ENCODE measurements at regions not wholly inside any gene's neighbourhood (a gene's known extent, or its start where the extent isn't known, plus 50 kb on each side); places are given as distances from the start of the nearest gene placed in this dataset.

DNA sequence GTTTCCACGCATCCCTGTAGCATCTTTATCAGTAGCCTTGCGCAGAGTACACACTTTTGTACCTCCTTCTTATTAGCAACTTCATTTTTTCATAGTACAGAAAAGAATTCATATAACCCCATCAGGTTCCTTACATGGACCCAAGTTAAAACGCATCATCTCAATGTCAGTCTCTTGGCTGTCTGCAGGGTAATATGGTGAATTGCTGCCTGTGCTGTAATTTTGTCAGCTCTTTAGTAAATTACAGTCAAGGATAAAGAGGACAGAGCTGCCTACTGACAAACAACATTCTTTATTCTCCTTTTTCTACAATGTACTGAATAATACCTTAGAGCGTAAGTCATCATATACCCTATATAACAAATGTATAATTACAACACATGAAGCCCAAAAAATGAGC is 222.5 kb downstream of the MRPL39 start:
- Histone ChIP-seq H3K27ac (no peak overlapping the region), H3K4me3 (no peak overlapping the region), H3K27me3 (no peaks in the 10 kb centered on the region), H3K36me3 (no peaks in the 10 kb centered on the region), H3K4me1 (ENCODE audit: insufficient read depth) (no peaks in the 10 kb centered on the region), H3K9me3 (no peaks in the 10 kb centered on the region)
- DNase-seq: no peak
- intact Hi-C loops (cut with DNase I): no loop called here
- TF ChIP-seq EP300 (IDR thresholded peaks at IDR 0.05) (no peak), POLR2A (IDR thresholded peaks at IDR 0.05) (no peak)
- TF ChIP-seq, protein P1, sequence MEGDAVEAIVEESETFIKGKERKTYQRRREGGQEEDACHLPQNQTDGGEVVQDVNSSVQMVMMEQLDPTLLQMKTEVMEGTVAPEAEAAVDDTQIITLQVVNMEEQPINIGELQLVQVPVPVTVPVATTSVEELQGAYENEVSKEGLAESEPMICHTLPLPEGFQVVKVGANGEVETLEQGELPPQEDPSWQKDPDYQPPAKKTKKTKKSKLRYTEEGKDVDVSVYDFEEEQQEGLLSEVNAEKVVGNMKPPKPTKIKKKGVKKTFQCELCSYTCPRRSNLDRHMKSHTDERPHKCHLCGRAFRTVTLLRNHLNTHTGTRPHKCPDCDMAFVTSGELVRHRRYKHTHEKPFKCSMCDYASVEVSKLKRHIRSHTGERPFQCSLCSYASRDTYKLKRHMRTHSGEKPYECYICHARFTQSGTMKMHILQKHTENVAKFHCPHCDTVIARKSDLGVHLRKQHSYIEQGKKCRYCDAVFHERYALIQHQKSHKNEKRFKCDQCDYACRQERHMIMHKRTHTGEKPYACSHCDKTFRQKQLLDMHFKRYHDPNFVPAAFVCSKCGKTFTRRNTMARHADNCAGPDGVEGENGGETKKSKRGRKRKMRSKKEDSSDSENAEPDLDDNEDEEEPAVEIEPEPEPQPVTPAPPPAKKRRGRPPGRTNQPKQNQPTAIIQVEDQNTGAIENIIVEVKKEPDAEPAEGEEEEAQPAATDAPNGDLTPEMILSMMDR (IDR thresholded peaks at IDR 0.05): no peak
- 91 to 93% (median 92%) methylated on average over 4 of the region's 4 CpGs for WGBS, 3 donors

DNA sequence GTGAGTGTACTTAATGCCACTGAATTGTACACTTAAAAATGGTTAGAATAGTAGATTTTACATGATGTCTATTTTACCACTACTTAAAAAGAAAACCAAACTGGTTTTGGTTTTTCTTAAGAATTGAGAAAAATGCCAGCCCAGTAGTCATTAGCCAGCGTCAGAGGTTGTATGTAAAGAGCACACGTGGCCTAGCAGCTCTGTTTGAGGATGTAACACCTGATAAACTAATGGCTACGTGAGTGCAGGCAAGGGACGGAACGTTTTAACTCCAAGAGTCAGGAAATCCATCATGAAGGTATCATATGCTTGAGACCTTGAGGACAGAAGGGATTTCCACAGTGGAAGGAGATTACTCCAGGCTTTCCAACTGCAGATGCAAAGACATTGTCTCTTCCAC is 223.7 kb downstream of the MRPL39 start:
- H3K4me1 ChIP-seq (ENCODE audit: insufficient read depth): no peaks in the 10 kb centered on the region
- H3K27me3 ChIP-seq: no peaks in the 10 kb centered on the region
- H3K9me3 ChIP-seq: no peaks in the 10 kb centered on the region
- TF ChIP-seq EP300 (IDR thresholded peaks at IDR 0.05) (no peak), POLR2A (IDR thresholded peaks at IDR 0.05) (no peak)
- TF ChIP-seq, protein P1 (IDR thresholded peaks at IDR 0.05): no peak
- DNase-seq: no peak
- H3K4me3 ChIP-seq: no peak overlapping the region
- no peak overlapping the region for H3K27ac ChIP-seq
- intact Hi-C loops (cut with DNase I): no loop called here
- WGBS, 3 donors: 88 to 90% (median 90%) methylated on average over 5 of the region's 5 CpGs
- H3K36me3 ChIP-seq: no peaks in the 10 kb centered on the region

DNA sequence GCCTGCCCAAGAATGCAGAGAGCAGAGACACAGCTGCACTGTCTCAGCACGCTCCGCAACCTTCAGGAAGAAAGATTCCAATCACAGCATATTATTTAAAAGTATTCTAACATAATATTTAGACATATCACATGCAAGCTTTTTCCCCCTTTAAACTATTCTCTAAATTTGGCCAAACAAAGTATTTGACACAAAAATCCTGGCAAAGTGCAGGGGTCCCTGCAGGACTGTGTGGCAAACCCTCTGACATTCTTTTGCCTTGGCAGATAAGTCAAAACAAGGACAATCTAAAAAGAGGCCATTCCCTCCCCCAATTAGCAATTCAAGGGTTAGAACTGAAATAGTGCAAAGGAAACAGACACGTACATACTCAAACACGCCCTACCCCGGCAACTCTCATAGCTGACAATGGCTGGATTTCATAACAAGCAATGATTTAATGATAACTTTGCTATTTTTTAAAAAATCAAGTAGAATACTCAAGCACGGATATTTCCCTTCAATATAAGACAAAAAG is 225.3 kb downstream of the MRPL39 start:
- Histone ChIP-seq H3K4me3 (no peak overlapping the region), H3K36me3 (no peaks in the 10 kb centered on the region), H3K27ac (no peak overlapping the region), H3K27me3 (no peaks in the 10 kb centered on the region), H3K9me3 (no peaks in the 10 kb centered on the region), H3K4me1 (ENCODE audit: insufficient read depth) (no peaks in the 10 kb centered on the region)
- TF ChIP-seq EP300 (IDR thresholded peaks at IDR 0.05): no peak
- TF ChIP-seq POLR2A (IDR thresholded peaks at IDR 0.05): no peak
- TF ChIP-seq, protein P1 (IDR thresholded peaks at IDR 0.05): no peak
- DNase-seq: no peak
- WGBS, 3 donors: 7 to 16% (median 10%) methylated on average over 6 of the region's 6 CpGs
- intact Hi-C loops (cut with DNase I): no loop called here

DNA sequence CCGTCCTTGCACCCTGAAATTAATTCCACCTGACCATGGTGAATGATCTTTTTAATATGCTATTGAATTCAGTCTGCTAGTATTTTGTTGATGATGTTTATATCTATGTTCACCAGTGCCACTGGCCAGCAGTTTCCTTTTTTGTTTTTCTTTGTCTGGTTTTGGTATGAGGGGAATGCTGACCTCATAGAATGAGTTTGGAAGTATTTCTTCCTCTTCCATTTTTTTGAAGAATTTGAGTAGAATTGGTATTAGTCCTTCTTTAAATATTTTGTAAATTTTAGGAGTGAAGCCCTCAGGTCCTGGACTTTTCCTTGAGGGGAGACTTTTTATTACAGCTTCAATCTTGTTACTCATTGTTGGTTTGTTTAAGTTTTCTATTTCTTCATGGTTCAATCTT is 231.6 kb downstream of the MRPL39 start:
- no peaks in the 10 kb centered on the region for H3K27me3 ChIP-seq
- intact Hi-C loops (cut with DNase I): no loop called here
- no peaks in the 10 kb centered on the region for H3K9me3 ChIP-seq
- no peak for DNase-seq
- WGBS, 3 donors: 93 to 94% (median 93%) methylated on average over 1 of the region's 1 CpG
- H3K4me3 ChIP-seq: no peak overlapping the region
- no peak overlapping the region for H3K27ac ChIP-seq
- H3K36me3 ChIP-seq: no peaks in the 10 kb centered on the region
- no peaks in the 10 kb centered on the region for H3K4me1 ChIP-seq (ENCODE audit: insufficient read depth)
- no peak for TF ChIP-seq POLR2A (IDR thresholded peaks at IDR 0.05)
- TF ChIP-seq EP300 (IDR thresholded peaks at IDR 0.05): no peak
- TF ChIP-seq, protein P1 (IDR thresholded peaks at IDR 0.05): no peak
